22Rv1 (cell line): ENCODE measurements at regions not wholly inside any gene's neighbourhood (a gene's known extent, or its start where the extent isn't known, plus 50 kb on each side); places are given as distances from the start of the nearest gene placed in this dataset.

Source experiments
- H3K27ac ChIP-seq: fragments of 450-650 bp; 2 replicates; pipeline ENCODE4 v1.5.1; 2017
- CTCF ChIP-seq: fragments of 450-650 bp; IDR thresholded peaks from 2 replicates; pipeline ENCODE4 v1.5.1; 2017; ENCODE audit warnings: mild to moderate bottlenecking
- ZFX ChIP-seq: fragments of 450-650 bp; IDR thresholded peaks from 2 replicates; pipeline ENCODE4 v1.6.1; 2017; ENCODE audit warnings: antibody characterized with exemption, borderline replicate concordance

DNA sequence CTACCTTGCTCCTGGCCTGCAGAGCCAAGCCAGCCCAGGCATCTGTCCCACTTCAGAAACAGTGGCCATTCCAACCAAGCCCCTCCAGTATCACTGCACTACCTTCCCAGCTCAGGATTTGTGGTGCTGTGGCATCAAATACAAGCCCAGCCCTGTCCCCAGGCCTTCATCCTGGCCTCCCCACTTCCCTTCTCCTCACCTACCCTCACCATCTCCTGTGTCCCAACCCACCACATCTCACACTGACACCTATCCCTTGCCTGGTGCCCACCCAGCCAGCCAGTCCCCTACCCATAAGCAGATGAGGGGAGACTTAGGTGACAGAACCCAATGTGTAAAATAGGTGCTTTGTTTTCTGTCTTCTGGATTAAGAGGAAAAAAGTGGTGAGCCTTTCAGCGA, 66.0 kb upstream of the CDH5 start:
- TF ChIP-seq CTCF = no peak
- TF ChIP-seq ZFX = no peak
- H3K27ac ChIP-seq = no peak overlapping the region

- H3K27ac ChIP-seq = no peak overlapping the region
- TF ChIP-seq ZFX = no peak
Measured at GRCh38 chr16:66300037-66300436, 66.5 kb upstream of the CDH5 start.

DNA sequence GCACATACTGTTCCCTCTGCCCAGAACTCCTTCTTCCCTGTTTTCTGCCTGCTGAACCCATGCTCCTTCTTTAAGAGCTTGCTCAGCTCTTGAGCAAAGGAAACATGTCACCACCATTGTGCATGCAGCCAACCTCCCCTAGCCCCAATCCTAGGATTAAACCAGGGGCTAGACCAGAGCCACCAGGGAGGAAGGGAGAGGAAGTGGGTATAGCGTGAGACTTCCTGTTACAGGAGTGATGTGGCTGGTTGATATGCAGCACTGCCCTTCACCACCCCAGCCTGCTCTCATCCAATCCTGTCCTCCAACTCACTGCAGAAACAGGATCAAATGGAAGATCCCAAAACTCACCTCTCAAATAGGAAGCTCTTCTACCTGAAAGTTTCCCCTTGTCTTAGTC, 67.1 kb upstream of the CDH5 start:
- TF ChIP-seq CTCF = no peak
- no peak for TF ChIP-seq ZFX
- no peak overlapping the region for H3K27ac ChIP-seq

- TF ChIP-seq ZFX (no peak), CTCF (no peak)
- H3K27ac ChIP-seq = no peak overlapping the region
Measured at GRCh38 chr16:66298571-66299120, 67.8 kb upstream of the CDH5 start.

DNA sequence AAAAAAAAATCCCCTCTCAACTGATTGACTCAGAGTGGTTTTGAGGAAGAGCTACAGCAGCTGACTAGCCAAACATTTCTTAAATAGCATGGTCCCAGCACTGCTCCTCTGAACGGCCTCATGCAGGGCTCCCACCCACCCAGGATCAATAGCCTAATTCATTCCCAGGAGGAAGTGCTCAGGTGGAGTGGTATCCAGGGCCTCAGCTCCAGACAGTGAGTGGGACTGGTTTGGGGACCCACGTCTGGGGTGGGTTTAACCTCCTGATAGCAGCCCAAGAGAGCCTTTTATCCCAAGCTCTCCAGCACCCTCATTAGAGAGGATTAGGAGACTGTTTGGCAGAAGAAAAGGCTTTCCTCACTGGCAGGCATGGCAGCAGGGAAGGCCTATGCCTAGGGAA, 68.5 kb upstream of the CDH5 start:
- TF ChIP-seq ZFX = no peak
- TF ChIP-seq CTCF = no peak
- H3K27ac ChIP-seq = no peak overlapping the region

GRCh38 chr16:66296591-66296990, 69.9 kb upstream of the CDH5 start:
- no peak overlapping the region for H3K27ac ChIP-seq
- TF ChIP-seq CTCF (no peak), ZFX (no peak)

DNA sequence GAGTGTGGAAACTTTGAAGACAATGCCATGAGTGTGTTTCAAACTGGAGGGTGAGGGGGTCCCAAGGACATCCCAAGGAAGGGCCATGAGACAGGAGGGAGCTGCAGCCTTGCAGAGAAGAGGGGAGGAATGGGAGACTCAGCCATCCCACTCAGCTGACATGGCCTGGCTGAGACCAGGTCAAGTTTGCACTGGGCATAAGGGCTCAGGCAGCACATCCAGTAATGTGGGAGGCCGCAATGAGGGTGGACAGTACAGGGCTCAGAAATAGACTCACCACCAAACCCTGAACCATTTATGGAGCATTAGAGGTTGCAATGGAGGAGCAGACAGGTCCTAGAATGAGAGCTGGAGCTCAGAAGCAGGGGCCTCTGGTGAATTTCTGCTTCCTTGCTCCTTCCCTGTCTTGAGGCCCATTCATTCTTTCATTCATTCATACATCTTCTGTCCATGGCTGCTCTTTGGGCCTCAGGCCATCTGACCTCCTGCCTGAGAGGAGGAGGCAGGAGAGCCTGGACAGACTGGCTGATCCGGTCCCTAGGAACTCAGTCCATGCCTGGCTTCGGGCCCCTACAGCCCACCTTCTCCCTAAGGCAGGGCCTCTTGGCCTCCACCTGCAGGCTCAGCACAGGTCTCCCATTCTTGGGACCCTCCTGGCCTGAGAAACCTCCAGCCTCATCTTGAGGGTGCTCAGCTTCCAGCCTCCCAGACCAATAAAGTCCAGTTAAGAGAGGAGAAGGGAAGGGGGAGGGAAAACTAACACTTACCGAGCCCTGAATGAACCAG, 70.5 kb upstream of the CDH5 start:
- TF ChIP-seq ZFX (no peak), CTCF (no peak)
- no peak overlapping the region for H3K27ac ChIP-seq

- TF ChIP-seq CTCF = no peak
- TF ChIP-seq ZFX = no peak
- no peak overlapping the region for H3K27ac ChIP-seq
Measured at GRCh38 chr16:66295213-66295612, 71.3 kb upstream of the CDH5 start.
